DMS114 treated with DMSO at 0.1 percent for 48 hours (cell line): ENCODE measurements at regions not wholly inside any gene's neighbourhood (a gene's known extent, or its start where the extent isn't known, plus 50 kb on each side); places are given as distances from the start of the nearest gene placed in this dataset.

Source experiments
- DNase-seq: peaks from one replicate; lab custom pipeline; 2025; ENCODE audit not compliant: unreplicated experiment; lab: John Stamatoyannopoulos, UW

DNA sequence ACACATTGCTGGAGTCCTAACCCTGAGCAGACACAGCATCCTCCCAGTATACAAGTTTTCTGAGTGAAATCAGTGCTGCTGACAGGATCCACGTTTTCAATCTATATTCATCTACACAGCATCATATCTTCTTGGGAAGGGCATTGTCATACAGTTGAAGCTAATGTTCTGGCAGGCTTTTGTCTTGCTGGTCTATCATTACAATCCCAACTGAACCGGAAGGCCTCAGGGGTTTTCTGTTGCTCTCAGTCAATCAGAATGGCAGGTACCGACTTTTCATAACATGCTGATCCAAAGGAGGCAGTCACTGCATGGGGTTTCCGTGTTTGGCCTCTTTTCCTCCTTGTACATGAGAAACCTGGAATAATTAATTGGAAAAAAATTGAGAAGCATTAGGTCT is 2118.8 kb upstream of the WWC1 start:
- no peak for DNase-seq

- DNase-seq: no peak
Measured at GRCh38 chr5:166178411-166179080, 2112.9 kb upstream of the WWC1 start.

DNA sequence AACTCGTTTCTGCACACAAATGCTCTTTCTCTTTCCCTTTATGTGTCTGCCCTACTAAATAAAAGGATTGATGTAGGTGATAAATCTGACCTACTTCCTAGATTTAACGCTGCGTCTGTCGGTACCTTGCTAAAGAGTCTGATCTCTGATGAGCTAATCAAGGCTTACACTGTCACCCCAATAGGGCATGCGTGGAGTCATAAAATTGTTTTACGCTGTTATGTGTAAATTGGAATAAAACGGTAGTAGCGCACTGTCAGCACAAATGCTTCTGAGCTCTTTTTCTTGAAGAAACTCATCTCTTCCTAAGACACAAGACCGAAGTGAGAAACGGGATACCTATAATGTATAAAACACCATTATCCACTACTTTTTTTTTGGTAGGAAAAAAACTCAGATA is 2106.3 kb upstream of the WWC1 start:
- DNase-seq: no peak

DNA sequence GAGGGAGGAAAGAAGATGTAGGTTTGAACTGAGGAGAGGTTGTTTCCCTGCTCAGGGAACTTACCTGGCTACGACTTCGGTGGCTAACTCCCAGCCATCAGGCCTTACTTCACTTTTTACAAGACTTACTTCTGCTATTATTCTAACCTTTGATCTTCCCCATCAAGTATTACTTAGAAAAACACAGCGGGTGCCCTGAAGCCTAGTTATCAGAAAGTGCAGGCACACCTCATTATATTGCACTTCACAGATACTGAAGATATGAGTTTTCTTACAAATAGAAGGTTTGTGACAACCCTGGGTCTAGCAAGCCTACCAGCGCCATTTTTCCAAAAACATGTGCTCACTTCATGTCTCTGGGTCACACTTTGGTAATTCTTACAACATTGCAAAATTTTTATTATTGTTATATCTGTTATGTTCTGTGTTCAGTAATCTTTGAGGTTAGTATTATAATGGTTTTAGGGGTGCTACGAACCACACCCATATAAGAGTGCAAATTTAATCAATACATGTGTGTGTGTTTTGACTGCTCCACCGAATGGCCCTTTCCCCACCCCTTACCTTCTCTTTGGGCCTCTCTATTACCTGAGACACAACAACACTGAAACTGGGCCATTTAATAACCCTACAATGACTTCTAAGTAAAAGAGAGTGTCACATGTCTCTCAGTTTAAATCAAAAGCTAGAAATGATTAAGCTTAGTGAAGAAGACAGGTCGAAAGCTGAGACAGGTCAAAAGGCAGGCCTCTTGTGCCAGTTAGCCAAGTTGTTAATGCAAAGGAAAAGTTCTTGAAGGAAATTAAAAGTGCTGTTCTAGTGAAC is 2102.7 kb upstream of the WWC1 start:
- DNase-seq: no peak

- DNase-seq: no peak
Measured at GRCh38 chr5:166192696-166193095, 2098.7 kb upstream of the WWC1 start.

GRCh38 chr5:166195981-166196380 is 2095.5 kb upstream of the WWC1 start:
- no peak for DNase-seq

GRCh38 chr5:166200532-166200931 is 2090.9 kb upstream of the WWC1 start:
- no peak for DNase-seq

- DNase-seq: no peak
Measured at GRCh38 chr5:166211640-166212039, 2079.8 kb upstream of the WWC1 start.

GRCh38 chr5:166236327-166236726 is 2055.1 kb upstream of the WWC1 start:
- DNase-seq: no peak

DNA sequence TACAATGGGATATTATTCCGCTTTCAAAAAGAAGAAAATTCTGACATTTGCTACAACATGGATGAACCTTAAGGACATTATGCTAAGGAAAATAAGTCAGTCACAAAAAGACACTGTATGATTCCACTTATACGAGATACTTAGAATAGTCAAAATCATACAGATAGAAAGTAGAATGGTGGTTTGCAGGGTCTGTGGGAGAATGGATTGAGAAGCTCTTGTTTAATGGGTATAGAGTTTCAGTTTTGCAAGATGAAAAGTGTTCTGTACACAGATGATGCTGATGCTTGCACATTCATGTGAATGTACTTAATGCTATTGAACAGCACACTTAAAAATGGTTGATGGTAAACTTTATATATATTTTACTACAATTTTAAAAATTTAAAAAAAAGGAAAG is 2050.7 kb upstream of the WWC1 start:
- DNase-seq: no peak

DNA sequence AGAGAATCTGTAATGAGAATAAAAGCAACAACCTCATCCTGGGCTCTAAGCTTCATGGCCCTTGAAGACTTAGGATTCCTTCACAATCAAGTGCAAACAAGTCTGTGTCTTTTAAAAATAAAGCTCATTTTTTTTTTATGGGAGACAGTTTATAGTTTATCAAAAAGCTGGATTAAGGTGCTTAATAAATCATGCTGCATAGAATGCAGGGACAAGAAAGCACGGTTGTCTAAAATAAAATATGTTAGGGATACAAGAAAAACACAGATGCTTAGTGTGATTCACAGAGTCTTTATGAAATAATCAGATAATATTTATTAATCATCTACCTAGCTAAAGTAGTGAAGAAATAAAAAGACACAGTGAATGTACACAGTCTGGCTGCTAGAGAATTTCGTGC is 2045.9 kb upstream of the WWC1 start:
- DNase-seq: no peak

DNA sequence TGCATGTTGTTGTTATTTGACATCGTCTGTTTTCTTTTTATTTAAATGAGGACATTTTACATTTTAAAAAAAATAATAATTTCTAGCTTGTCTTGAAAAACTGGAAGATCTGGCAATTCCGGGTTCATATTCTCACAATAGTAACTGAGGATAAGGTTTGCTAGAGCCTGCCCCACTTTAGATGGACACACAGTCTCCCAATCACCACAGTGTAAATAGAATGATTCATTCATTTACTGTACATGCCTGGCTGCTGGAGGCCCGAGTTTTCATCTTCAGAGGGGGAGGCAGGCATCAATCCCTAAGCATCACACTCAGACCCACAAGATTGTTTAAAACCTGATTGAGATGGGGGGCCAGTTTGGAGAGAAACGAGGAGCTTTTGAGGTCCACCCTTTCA is 2039.7 kb upstream of the WWC1 start:
- DNase-seq: no peak

- no peak for DNase-seq
Measured at GRCh38 chr5:166257661-166258060, 2033.8 kb upstream of the WWC1 start.

DNA sequence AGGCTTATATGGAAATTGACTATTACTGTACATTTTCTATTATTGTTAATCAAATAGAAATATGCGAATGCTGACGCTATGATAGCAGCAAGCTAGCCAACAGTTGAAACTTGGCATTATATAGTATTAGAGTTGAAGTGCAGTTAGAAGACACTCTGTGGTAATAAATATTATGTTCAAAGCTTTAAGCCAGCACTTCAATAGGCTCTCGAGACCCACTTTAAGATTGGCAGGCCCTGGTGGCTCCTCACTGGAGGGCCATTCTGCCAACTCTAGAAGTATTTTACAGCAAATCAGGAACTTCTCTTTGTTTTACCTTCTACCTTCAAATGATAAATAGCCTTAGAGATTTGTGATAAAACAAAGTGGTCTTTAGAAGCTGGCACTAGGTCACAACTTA is 2029.0 kb upstream of the WWC1 start:
- no peak for DNase-seq

DNA sequence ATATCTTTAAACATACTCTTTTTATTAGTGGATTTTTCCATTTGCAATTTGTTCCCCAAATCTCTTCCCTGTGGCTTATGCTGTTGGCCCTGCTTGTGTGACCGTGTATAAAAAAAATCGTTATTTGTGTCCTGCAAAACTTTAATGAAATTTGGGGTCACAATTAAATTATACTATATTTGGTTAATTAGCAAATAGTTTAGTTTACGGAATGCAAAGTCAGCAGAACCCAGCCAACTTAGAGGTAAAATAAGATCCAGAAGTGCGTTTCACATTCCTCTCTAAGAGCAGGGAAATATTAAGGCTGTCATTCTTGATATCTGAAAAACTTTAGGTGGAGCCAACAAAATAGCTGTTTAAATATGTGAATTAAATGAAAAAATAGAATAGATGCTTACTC is 2023.5 kb upstream of the WWC1 start:
- DNase-seq: no peak

GRCh38 chr5:166270712-166271111 is 2020.7 kb upstream of the WWC1 start:
- DNase-seq: no peak

- no peak for DNase-seq
Measured at GRCh38 chr5:166276006-166276405, 2015.4 kb upstream of the WWC1 start.

DNA sequence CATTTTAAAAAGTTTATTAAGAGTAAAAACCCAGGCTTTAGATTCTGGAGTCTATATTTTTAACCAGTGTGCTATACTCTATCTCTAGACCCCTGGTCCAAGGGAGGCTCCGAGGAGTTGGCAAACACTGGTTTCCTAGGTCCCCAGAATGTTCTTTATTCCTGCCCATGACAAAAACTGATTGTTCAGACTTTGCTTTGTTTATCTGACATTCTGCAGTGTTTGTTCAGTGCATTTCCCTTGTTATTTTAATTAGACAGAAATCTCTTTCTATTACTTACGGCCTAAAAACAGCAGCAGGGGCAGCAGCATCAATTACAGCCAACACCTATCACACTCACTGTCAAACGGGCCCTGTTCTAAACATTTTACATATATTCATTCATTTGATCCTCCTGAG is 2011.6 kb upstream of the WWC1 start:
- DNase-seq: no peak

DNA sequence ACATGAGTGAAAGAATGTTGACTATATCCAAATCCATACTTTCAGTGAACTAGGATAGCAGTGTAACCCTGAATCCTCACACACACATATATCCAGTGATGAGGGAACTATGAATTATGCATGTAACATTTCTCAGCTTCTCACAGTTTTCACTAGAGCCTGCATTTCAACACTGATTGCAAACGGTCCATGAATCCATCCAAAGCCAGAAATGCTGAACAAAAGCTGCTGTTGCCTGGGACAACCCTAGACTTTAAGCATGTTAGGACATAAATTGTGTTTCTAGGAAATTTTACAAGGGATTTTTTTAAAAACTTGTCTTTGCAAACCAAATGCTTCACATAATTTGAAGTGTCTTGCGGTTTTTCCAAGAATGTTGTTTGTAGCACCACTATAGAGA is 2010.0 kb upstream of the WWC1 start:
- DNase-seq: no peak

- DNase-seq: no peak
Measured at GRCh38 chr5:166282939-166283338, 2008.5 kb upstream of the WWC1 start.

DNA sequence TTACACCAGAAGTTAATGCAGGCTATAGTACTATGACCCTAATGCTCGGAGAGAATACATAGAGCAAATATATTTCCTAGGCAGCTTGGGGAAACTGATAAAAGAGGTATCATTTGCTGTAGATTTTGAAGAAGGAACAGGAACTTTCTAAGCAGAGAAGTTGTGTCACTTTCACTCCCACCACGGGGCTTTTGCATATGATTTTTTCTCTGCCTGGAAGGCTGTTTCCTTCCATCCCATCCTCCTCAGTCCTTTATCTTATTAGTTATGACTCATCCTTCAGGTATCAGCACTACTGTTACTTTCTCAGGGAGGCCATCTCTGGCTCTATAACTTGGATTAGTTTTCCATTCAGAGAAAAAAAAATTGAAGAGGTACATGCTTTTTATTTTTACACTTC is 2006.1 kb upstream of the WWC1 start:
- no peak for DNase-seq

DNA sequence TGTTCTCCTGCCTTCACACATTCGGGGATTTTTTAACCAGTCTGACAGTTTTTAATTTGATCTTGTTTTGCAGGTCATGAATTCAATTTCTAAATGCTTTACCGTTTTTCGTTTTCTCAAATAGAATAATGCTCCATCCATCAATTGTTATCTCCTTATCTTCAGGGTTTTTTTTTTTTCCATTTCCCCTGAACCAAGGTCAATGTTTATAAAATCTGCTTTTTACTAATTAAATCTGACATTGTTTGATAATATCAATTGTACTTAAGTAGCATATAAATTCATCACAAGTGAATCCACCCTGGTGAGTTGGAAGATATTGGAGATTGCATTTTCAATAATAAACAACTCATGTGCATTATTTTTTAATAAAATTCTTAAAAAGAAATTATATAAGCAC is 2004.6 kb upstream of the WWC1 start:
- DNase-seq: no peak

GRCh38 chr5:166287866-166288265 is 2003.6 kb upstream of the WWC1 start:
- DNase-seq: no peak
